ENCODE measurements at regions not wholly inside any gene's neighbourhood (a gene's known extent, or its start where the extent isn't known, plus 50 kb on each side); places are given as distances from the start of the nearest gene placed in this dataset.

GRCh38 chr6:958488-958887 is 265.5 kb upstream of the EXOC2 start:
- TF ChIP-seq CTCF (IDR thresholded peaks at IDR 0.05) = no peak
- TF ChIP-seq EP300 (IDR thresholded peaks at IDR 0.05) = no peak
- no peak for TF ChIP-seq POLR2A (IDR thresholded peaks at IDR 0.05)

Data from ovary (tissue), 3 donors.